GM21825 (cell line): ENCODE measurements at regions not wholly inside any gene's neighbourhood (a gene's known extent, or its start where the extent isn't known, plus 50 kb on each side); places are given as distances from the start of the nearest gene placed in this dataset.
"Not testable (repeated sequence)": the region's sequence is repeated elsewhere in the genome, so short reads cannot be mapped to it uniquely, and the experiment has no call there.

ENCODE experiments used
- ATAC-seq: cut with Tn5 transposase; IDR thresholded peaks from one replicate; pipeline ENCODE4 v1.9.1; 2021; ENCODE audit warnings: mild to moderate bottlenecking, moderate library complexity; ENCODE audit not compliant: unreplicated experiment

- not testable (repeated sequence) for ATAC-seq
These were observed 165.1 kb downstream of the IER5 start for GRCh38 chr1:181253601-181254000.

- ATAC-seq = no peak
These were observed 166.9 kb downstream of the IER5 start for GRCh38 chr1:181255270-181255929.

GRCh38 chr1:181257117-181257516 is 168.6 kb downstream of the IER5 start:
- ATAC-seq = peak; percentile 94

- ATAC-seq = no peak
These were observed 170.7 kb downstream of the IER5 start for GRCh38 chr1:181259026-181259745.

GRCh38 chr1:181260271-181260670 is 171.8 kb downstream of the IER5 start:
- no peak for ATAC-seq

GRCh38 chr1:181260994-181261393 is 172.5 kb downstream of the IER5 start:
- no peak for ATAC-seq

GRCh38 chr1:181262069-181262468 is 173.6 kb downstream of the IER5 start:
- ATAC-seq = no peak

- no peak for ATAC-seq
These were observed 174.9 kb downstream of the IER5 start for GRCh38 chr1:181263444-181263843.

GRCh38 chr1:181264821-181265220 is 176.3 kb downstream of the IER5 start:
- ATAC-seq = no peak

GRCh38 chr1:181284978-181285377 is 196.5 kb downstream of the IER5 start:
- ATAC-seq = no peak

- no peak for ATAC-seq
These were observed 188.1 kb upstream of the CACNA1E start for GRCh38 chr1:181295217-181295616.

- ATAC-seq = no peak
These were observed 187.1 kb upstream of the CACNA1E start for GRCh38 chr1:181296180-181296579.

GRCh38 chr1:181308098-181308497 is 175.2 kb upstream of the CACNA1E start:
- no peak for ATAC-seq

GRCh38 chr1:181310560-181310959 is 172.8 kb upstream of the CACNA1E start:
- ATAC-seq = no peak

- ATAC-seq = no peak
These were observed 170.4 kb upstream of the CACNA1E start for GRCh38 chr1:181312946-181313345.

GRCh38 chr1:181313466-181313865 is 169.9 kb upstream of the CACNA1E start:
- ATAC-seq = no peak

GRCh38 chr1:181314010-181314409 is 169.3 kb upstream of the CACNA1E start:
- ATAC-seq = no peak

GRCh38 chr1:181314959-181315358 is 168.4 kb upstream of the CACNA1E start:
- no peak for ATAC-seq

GRCh38 chr1:181317261-181317930 is 165.9 kb upstream of the CACNA1E start:
- no peak for ATAC-seq

- no peak for ATAC-seq
These were observed 165.1 kb upstream of the CACNA1E start for GRCh38 chr1:181318022-181318857.

- no peak for ATAC-seq
These were observed 164.5 kb upstream of the CACNA1E start for GRCh38 chr1:181318858-181319235.
